ENCODE measurements at regions not wholly inside any gene's neighbourhood (a gene's known extent, or its start where the extent isn't known, plus 50 kb on each side); places are given as distances from the start of the nearest gene placed in this dataset.

GRCh38 chr12:24500421-24500820 is 448.5 kb downstream of the BCAT1 start:
- no peaks in the 10 kb centered on the region for H3K9me3 ChIP-seq

GRCh38 chr12:24499151-24500146 is 449.5 kb downstream of the BCAT1 start:
- no peak for TF ChIP-seq CTCF (IDR thresholded peaks at IDR 0.05)
- no peaks in the 10 kb centered on the region for H3K36me3 ChIP-seq
- no peak overlapping the region for H3K4me3 ChIP-seq (ENCODE audit: low read depth in 1 of 2, low read length in 1 of 2)
- H3K27me3 ChIP-seq, result no peaks in the 10 kb centered on the region
- H3K27ac ChIP-seq, result no peak overlapping the region
- H3K4me1 ChIP-seq (ENCODE audit: control insufficient read depth in 1 of 2, insufficient read depth in 1 of 2, low read depth in 1 of 2, low read length in 1 of 2), result no peaks in the 10 kb centered on the region
- H3K9me3 ChIP-seq, result no peaks in the 10 kb centered on the region

More at GRCh38 chr12:24500421-24500820, 448.5 kb downstream of the BCAT1 start:
- Histone ChIP-seq H3K36me3 (no peaks in the 10 kb centered on the region), H3K4me3 (ENCODE audit: low read depth in 1 of 2, low read length in 1 of 2) (no peak overlapping the region), H3K27me3 (no peaks in the 10 kb centered on the region), H3K4me1 (ENCODE audit: control insufficient read depth in 1 of 2, insufficient read depth in 1 of 2, low read depth in 1 of 2, low read length in 1 of 2) (no peaks in the 10 kb centered on the region), H3K27ac (no peak overlapping the region)
- no peak for TF ChIP-seq CTCF (IDR thresholded peaks at IDR 0.05)

- no peak overlapping the region for H3K27ac ChIP-seq
- no peaks in the 10 kb centered on the region for H3K9me3 ChIP-seq
- no peak overlapping the region for H3K4me3 ChIP-seq (ENCODE audit: low read depth in 1 of 2, low read length in 1 of 2)
- no peaks in the 10 kb centered on the region for H3K27me3 ChIP-seq
- no peaks in the 10 kb centered on the region for H3K36me3 ChIP-seq
- TF ChIP-seq CTCF (IDR thresholded peaks at IDR 0.05), result no peak
- no peaks in the 10 kb centered on the region for H3K4me1 ChIP-seq (ENCODE audit: control insufficient read depth in 1 of 2, insufficient read depth in 1 of 2, low read depth in 1 of 2, low read length in 1 of 2)
These were observed 452.1 kb downstream of the BCAT1 start for GRCh38 chr12:24496755-24497154.

GRCh38 chr12:24494401-24494800 is 454.5 kb downstream of the BCAT1 start:
- H3K4me1 ChIP-seq (ENCODE audit: control insufficient read depth in 1 of 2, insufficient read depth in 1 of 2, low read depth in 1 of 2, low read length in 1 of 2), result no peaks in the 10 kb centered on the region
- no peak overlapping the region for H3K4me3 ChIP-seq (ENCODE audit: low read depth in 1 of 2, low read length in 1 of 2)
- H3K9me3 ChIP-seq, result no peaks in the 10 kb centered on the region
- no peaks in the 10 kb centered on the region for H3K36me3 ChIP-seq
- no peaks in the 10 kb centered on the region for H3K27me3 ChIP-seq
- no peak overlapping the region for H3K27ac ChIP-seq
- TF ChIP-seq CTCF (IDR thresholded peaks at IDR 0.05), result no peak

- Histone ChIP-seq H3K9me3 (no peaks in the 10 kb centered on the region), H3K27me3 (no peaks in the 10 kb centered on the region), H3K4me3 (ENCODE audit: low read depth in 1 of 2, low read length in 1 of 2) (no peak overlapping the region), H3K27ac (no peak overlapping the region), H3K36me3 (no peaks in the 10 kb centered on the region), H3K4me1 (ENCODE audit: control insufficient read depth in 1 of 2, insufficient read depth in 1 of 2, low read depth in 1 of 2, low read length in 1 of 2) (no peaks in the 10 kb centered on the region)
- TF ChIP-seq CTCF (IDR thresholded peaks at IDR 0.05), result no peak
These were observed 456.9 kb downstream of the BCAT1 start for GRCh38 chr12:24491968-24492367.
